Central memory CD4-positive, alpha-beta T cell (primary cell): ENCODE measurements at regions not wholly inside any gene's neighbourhood (a gene's known extent, or its start where the extent isn't known, plus 50 kb on each side); places are given as distances from the start of the nearest gene placed in this dataset.
"Not testable (repeated sequence)": the region's sequence is repeated elsewhere in the genome, so short reads cannot be mapped to it uniquely, and the experiment has no call there.

Experiments
- DNase-seq: peaks from one replicate; pipeline ENCODE4 v3.0.0; 2022

DNA sequence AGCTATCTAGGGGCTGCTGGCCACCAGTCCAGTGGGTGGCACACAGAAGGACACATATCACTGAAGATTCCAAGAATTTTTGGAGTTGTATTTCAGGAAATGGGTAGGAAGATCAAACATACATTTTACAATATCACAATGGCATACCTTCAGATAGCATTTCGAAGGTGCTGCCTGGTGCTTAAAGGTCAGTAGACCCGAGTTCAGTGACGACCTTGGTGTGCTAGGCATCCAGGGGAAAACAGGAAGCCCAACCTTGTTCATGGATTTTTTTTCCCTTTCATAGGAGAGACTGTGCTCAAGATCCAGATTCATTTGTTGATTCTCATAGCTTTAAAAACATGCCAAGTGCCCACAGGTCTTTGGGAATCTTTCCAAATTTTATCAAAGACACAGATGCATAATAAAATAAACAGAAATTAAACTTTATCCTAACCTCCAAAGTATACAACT lies 51.0 kb upstream of the RCBTB2 start:
- no peak for DNase-seq

DNA sequence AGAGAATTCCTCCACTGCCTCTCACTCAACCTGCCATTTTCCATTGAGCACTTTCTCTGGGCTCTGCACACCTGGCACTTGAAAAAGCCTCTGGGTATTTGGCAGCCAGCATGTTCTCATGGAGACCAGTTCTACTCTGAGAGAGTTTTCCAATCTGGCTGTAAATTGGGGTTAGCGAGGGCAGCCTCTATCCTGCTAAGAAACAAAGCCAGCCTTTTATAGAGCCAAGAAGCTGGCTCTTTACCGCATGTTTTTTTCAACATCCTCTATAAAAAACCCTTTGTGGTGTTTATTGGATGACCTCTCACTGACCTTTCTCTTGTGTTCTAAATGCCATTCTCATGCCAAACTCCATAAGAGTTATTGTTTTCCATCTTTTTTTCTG lies 52.6 kb upstream of the RCBTB2 start:
- DNase-seq: no peak

GRCh38 chr13:48586591-48587103 lies 53.8 kb upstream of the RCBTB2 start:
- no peak for DNase-seq

DNA sequence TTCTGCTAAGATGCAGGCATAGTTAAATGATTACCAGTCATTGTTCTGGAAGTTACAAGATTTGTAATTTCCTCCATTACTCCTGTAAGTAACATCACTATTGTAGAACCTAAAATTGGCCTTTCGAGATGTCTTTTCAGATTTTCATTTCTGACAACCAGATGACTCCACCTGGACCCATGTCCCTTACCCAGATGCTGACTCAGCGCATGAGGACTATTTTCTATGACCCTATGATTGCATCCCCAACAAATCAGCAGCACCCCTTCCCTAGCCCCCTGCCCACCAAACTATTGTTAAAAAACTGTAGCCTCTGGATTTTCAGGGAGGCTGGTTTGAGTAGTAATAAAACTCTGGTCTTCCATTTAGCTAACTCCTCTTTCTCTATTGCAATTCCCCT lies 55.2 kb upstream of the RCBTB2 start:
- no peak for DNase-seq

- DNase-seq: no peak
Observed at GRCh38 chr13:48590141-48590901, 57.4 kb upstream of the RCBTB2 start.

- DNase-seq: not testable (repeated sequence)
Observed at GRCh38 chr13:48591124-48591872, 58.4 kb upstream of the RCBTB2 start.

- DNase-seq: no peak
Observed at GRCh38 chr13:48591889-48592687, 59.2 kb upstream of the RCBTB2 start.

- DNase-seq: no peak
Observed at GRCh38 chr13:48592688-48593049, 59.8 kb upstream of the RCBTB2 start.

DNA sequence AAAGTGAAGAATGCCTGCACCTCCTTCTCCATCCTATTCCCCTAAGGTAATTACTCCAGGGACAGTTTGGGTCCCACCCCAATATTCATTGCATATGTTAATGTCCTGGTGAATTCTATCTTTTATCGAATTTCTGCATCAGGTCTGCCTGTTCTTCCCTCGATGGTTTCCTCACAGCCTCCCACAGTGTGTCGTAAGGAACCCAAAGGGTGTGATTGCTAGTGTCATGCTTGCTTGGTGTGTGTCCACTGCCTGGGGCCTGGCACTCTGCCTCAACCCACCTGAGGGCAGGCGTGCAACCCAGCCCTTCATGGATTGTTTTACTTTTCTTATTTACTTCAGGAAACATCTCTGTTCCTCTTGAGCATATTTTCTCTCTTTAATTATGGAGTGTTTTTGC lies 60.2 kb upstream of the CYSLTR2 start:
- no peak for DNase-seq

GRCh38 chr13:48594096-48594815 lies 59.5 kb upstream of the CYSLTR2 start:
- no peak for DNase-seq

DNA sequence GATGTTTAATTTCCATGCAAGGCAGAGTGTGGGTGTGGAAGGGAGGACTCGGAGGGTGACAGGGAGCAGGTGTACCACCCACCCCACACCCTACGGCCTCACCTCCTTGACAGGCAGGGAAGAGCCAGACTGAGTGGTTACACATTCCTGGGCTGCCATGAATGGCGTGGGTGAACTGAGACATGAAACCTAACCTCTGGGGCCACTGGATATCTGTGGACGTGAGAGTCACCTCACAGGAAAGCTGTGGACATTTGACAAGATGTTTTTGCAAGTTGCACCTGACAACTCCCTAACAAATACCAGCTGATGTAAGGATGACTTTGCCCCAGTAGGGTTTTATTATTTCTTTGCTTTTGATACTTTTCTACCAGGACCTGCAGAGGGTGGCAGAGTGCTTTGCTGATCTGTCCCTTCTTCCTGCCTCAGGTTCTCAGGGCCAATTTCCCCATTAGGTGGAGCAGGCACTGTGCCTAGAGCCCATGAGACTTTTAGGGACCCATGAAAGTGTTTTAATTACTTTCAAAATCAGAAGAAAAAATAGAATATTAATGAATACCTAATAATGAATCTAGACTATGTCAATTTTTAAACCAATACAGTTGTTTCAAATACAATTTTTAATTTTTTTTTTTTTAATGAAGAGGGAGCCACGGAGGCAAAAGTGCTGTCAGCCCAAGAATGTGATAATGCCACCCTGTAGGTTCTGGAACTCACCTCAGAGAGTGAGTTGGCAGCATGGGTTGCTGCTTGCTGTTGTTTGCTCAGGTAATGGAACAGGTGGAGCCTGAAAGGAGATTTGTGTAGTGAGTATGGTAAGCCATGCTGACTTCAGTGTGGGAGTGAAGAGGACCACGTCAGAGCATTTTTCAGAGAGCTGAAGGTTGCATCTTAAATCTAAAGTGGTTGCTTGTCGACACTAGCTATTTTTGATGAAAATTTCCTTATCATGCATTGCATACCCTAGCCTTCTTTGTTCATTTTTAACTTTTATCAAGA lies 58.0 kb upstream of the CYSLTR2 start:
- DNase-seq: peak; percentile 65

DNA sequence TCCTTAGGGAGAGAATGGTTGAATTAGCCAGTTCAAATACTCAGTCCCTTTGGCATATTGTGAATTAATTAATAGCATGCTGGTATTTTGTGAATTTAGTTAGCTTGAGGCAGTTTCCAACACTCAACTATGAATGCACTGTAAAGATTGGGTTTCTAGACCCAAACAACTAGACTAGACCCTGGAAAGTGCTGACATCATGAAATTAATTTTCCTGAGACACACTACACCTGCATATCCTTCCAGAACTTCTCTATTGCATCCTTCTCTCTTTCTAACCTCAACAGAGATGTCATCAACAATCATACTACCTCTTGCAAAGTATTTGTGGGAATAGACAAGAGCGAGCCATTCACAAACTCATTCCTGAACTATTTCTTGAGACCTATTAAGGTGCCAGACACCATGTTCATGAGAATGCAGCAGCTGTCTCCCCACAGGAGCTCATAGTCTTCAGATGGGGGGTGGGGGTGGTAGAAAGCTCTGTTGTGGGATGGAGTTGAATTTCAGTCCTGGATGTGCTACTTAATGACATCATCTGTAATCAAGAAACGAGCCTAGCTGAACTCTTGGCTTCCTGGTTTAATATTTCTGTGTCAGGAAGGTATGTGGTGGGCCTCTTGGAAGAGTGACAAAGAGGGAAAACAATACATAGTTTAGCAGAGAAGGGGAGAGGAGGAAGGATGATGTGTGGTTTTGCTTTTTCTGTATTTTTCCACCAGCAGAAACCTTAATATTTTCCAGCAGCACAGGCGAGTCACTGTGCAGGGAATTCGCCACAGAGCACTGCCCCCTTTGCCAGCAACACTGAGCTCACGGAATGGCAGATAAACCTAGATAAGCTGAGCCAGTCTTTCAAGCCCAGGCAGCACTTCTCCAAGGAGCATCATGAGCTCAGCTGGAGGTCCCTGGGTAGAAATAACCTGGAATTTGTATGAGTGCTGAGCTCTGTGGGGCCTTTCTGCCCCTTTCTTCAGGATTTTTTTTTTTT lies 53.1 kb upstream of the CYSLTR2 start:
- no peak for DNase-seq

- DNase-seq: no peak
Observed at GRCh38 chr13:48602296-48603016, 51.3 kb upstream of the CYSLTR2 start.

DNA sequence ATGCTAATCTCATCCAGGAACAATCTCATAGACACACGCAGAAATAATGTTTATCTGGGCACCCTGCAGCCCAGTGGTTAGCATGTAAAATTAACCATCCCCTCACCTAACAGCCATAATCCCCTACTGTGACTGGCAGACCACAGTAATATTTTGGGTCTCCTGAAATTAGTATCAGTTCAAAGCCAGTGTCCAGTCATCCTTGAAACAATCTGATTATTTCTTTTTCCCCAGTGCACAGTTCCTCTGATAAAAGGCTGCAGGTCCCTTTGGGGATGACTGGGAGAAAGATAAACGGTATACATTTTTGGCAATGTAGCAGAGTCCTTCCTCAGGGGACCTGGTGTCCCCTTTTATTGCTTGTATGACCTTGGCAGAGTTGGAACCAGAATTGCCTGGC lies 50.4 kb upstream of the CYSLTR2 start:
- DNase-seq: no peak
